HG03108 (cell line): ENCODE measurements at regions not wholly inside any gene's neighbourhood (a gene's known extent, or its start where the extent isn't known, plus 50 kb on each side); places are given as distances from the start of the nearest gene placed in this dataset.

Experiments
- ATAC-seq: cut with Tn5 transposase; IDR thresholded peaks from one replicate; pipeline ENCODE4 v1.9.1; 2021; ENCODE audit warnings: moderate library complexity; ENCODE audit not compliant: unreplicated experiment

DNA sequence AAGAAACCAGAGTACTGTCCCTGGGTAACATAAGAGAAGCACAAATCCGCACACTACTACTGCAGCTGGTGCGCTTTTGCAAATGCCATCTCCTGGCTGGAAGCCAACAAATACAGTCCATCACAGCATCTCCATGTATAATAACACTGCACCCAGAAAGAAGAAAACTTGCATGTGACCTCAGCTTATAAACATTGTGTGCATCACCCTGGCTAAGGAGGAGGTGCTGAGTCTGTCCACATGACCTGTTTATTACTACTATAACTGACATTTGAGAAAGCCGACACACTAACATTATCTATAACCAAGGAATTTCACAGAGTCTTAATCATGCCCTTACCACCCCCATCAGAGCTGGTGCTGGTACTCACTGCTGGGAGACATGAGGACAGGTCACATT lies 516.8 kb downstream of the CFAP47 start:
- ATAC-seq: no peak

- ATAC-seq: no peak
Measured at GRCh38 chrX:36443007-36443406, 523.5 kb downstream of the CFAP47 start.

GRCh38 chrX:36445566-36445965 lies 526.0 kb downstream of the CFAP47 start:
- ATAC-seq: no peak

GRCh38 chrX:36462142-36462541 lies 542.6 kb downstream of the CFAP47 start:
- ATAC-seq: no peak

DNA sequence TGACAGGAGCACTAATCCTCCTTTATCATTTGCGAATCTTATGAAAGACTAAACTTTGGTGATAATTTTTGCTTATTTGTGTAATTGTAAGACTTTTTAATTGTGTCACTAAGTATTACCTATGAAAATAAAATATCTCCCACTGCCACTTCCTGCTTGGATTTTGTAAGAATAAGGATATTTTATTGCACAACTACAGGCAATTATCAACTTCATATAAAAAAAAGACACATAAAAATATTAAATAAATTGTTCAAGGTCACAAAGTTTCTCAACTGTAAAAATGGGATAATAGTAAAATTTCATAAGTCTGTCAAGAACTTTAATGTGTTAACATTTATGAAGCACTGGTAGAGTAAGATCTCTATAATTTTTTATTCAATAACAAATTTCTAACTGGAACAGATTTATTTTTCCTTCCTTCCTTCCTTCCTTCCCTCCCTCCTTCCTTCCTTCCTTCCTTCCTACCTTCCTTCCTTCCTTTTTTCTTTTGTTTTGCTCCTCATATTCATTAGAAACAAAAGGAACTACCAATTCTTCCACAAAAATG lies 527.6 kb upstream of the FAM47C start:
- no peak for ATAC-seq

DNA sequence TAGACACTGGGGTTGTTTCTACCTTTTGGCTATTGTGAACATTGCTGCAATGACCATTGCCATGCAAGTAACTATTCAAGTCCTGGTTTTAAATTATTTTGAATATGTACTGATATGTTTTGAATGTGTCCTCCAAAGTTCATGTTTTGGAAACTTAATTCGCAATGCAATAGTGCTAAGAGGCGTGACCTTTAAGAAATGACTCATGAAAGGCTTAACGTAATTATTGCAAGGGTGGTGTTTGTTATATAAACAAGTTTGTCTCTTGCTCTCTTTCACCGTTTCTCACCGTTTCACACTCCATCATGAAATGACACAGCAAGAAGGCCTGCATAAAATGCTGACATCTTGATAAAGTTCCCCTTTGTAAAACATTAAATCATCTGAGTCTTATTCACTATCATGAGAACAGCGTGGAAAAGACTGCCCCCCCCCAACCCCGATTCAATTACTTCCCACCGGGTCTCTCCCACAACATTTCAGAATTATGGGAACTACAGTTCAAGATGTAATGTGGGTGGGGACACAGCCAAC lies 506.9 kb upstream of the FAM47C start:
- no peak for ATAC-seq

DNA sequence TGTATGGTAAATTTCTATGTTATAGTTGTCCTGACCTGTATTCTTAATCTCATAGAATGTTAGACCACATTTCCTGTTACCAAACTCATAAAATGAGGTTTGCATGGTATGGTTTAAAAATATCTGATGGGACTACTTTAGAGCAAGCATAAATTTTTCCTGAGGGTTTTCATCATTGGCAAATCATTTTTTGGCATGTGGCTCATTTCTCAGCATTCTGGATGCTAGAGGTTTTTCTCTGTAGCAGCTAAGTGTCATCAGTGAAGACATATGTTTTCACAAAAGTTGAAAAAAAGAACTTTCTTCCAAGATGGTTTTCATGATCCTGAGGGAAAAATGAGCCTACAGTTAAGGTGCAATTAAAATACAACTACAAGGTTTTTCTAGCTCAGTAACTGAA lies 503.5 kb upstream of the FAM47C start:
- no peak for ATAC-seq

- no peak for ATAC-seq
Measured at GRCh38 chrX:36508042-36508441, 500.1 kb upstream of the FAM47C start.

DNA sequence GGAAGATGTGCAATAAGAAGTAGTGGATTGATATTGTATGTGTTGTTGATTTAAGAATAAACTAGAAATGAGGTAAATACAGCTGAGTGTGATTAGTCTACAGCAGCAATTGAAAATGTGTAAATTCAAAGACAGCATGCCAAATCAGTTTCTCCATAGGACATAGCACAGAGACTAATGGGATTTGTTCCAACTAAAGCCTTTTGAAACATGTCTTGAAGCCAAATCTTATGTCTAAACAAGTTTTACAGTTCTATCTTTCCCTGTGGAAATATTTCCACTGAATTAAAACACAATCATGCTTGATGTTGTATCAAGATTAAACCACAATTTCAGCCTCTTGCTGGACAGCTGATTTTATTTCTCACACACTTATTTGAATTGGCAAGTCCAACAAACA lies 497.4 kb upstream of the FAM47C start:
- ATAC-seq: no peak

DNA sequence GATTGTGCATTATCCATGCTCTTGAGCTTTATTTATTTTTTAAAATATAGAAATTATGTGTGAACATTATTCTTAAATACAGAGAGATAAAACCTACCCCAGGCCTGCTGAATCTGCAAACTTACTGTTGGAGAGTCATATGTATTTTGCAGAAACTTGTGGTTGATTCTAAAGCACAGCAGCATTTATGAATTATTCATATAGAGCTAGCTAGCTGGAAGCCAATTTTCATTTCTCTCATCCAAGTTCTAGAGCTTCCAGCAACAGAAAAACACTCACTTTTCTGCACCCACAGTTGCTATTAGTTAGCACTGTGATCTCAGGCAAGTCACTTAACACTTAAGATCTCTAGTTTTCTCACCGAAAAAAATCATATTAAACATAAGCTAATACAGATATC lies 479.5 kb upstream of the FAM47C start:
- ATAC-seq: no peak

DNA sequence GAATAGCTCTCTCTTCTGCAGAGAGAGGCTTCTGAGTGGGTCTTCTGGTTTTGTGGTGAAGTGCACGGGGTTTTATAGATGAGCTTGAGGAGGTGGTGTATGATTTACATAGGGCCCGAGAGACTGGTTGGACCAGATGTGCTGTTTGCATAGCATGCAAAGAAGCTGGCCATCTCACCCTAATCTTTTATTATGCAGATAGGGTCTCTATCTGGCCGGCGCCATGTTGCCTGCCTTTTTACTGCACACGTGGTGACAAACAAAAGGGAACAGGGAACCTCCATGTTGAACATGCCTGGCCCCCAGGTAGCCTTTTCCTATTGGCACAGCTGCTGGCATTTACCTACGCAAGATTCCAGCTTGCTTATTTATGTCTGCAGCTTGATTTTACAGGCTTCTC lies 473.3 kb upstream of the FAM47C start:
- ATAC-seq: no peak

GRCh38 chrX:36543499-36543898 lies 464.7 kb upstream of the FAM47C start:
- ATAC-seq: no peak

- ATAC-seq: no peak
Measured at GRCh38 chrX:36562986-36563385, 445.2 kb upstream of the FAM47C start.

DNA sequence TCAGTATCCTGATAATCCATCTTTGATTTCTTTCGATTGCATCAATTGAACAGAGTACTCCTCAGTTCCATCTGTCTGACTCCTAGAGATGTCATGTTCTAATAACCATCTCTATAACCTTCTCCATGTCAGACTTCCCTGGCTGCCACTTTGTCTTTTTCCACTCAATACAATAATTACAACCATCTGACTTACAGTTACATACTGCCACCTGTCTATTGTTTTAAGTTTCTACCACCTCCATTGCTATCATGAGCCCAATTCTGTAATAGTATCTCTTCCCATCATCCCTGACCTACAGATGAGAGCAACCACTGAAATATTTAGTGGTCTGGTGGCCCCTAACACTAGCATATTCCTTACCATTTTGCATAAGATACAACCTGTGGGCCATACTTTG lies 439.2 kb upstream of the FAM47C start:
- no peak for ATAC-seq

- ATAC-seq: no peak
Measured at GRCh38 chrX:36573720-36574119, 434.4 kb upstream of the FAM47C start.

- no peak for ATAC-seq
Measured at GRCh38 chrX:36575670-36576069, 432.5 kb upstream of the FAM47C start.

DNA sequence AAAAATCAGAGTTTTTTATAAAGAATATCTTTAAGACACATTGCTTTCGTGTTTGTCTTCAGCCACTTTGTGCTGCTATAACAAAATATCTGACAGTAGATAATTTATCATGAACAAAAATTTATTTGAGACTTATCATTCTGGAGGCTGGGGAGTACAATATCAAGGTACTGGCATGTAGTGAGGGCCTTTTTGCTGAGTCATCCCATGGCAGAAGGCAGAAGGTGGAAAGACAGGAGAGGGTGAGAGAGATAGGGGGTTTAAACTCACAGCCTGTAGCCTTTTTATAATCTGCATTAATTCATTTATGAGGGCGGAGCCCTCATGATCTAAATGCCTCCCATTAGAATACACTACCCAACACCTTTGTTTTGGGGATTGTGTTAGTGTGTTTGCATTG lies 431.2 kb upstream of the FAM47C start:
- ATAC-seq: no peak

DNA sequence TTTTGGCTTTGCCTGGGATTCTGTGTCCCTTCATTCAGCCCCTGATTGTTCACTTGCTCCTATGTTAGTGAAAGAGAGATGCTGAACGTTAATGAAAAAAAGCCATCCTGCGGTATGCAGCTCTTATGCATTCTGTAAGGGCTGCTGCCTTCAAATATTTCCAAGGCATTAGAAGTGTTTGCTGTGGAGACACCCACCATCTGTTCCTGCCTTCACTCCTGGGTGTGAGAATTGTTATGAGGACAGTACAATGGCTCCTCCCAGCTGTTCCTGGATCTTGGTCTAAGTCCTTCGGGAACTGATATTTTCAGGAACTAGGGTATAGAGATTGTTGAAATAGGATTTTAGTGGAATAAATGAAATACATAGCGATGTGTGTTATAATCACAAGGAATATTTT lies 427.1 kb upstream of the FAM47C start:
- ATAC-seq: no peak

DNA sequence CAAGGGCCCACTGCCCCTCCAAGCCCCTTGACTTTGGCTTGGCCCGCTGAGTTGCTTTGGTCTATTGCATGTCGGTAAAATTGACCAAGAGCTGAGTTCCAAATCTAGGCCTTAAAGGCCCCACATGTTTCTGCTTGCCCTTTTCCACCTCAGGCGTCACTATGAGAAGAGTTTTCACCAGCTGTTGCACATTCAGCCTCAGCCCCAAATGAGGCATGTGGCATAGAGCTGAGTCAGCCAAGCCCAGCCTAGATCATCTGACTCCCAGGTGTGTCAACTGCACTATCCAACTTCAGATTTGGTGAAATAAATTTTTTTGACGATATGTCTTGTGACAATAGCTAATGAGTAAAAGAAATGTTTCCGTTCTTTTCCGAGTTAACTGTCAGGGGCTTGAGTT lies 424.5 kb upstream of the FAM47C start:
- ATAC-seq: no peak

DNA sequence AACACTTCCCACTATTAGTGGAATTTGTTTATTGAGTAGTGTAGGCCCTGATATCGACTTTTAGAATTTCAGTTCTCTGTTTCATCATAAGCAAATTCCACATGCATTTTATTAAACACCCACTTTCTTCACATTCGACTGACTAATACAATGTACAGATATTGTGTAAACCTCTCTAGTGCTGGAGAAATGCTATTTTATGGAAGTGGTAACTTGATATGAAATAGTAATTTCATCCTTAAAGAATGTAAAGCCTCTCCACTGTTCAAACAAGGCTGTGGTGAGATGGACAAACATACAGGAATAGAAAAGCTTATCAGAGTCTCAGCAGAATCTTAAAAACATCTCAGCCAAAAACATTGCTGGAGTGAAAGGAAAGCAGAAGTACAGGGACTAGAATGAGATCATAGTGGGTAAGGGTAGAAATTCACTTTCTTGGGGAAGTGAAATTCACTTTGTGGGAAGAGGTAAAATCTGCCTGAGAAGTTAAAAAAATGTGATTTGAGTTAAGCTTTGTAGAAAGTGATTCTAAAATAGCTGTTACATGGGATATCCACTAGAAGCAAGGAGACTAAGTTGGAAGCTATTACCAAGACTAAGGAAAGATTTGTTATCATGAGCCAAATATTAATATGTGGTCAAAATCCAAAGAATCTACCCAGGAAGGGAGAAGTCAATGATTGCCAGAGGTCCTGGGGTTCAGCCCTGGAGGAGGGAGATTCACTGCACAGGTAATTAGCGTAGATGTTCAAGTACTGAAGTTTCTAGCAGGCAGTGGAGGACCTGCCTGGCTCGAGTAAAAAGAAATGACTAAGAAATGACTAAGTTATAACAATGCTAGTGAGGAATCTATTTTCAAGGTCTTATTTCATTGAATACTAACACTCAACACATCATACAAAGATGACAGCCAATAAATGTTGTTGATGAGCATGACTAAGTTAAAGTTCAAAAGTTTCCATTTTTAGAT lies 398.3 kb upstream of the FAM47C start:
- ATAC-seq: no peak

DNA sequence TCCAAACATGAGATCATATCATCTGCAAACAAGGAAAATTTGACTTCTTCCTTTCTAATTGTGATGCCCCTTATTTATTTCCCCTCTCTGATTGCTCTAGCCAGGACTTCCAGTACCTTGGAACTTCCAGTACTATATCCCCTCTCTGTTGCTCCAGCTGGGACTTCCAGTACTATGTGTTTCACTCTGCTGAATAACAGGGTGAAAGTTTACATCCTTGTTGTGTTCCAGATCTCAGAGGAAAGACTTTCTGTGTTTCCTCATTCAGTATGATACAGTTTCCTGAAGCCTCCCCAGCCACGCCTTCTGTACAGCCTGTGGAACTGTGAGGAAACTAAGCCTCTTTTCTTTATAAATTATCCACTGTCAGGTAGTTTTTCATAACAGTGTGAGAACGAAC lies 381.3 kb upstream of the FAM47C start:
- ATAC-seq: no peak

DNA sequence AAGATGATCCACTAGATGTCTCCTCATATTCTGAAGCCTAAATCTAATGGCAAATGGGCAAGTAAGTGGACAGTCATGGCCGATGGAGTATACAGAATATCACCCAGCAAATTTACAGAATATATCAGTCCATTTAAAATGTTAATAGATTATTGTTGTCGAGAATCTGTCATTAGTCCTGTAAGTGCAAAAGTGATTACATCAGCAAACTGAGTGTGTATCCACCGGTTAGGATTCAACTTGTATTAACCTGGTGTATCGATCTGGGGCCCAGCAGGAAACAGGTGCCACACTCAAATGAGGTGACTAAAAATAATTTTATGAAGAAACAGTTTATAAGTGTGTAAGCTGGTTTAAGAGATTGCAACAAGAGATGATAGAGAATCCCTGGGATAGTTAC lies 367.9 kb upstream of the FAM47C start:
- ATAC-seq: no peak
